ENCODE measurements at regions not wholly inside any gene's neighbourhood (a gene's known extent, or its start where the extent isn't known, plus 50 kb on each side); places are given as distances from the start of the nearest gene placed in this dataset.

GRCh38 chr18:47543080-47543479, 291.6 kb upstream of the SKOR2 start:
- TF ChIP-seq REST (IDR thresholded peaks at IDR 0.05; ENCODE audit: low read depth) = no peak
- no peak for TF ChIP-seq RAD21 (IDR thresholded peaks at IDR 0.05; ENCODE audit: low read depth)
- TF ChIP-seq TAF1 (IDR thresholded peaks at IDR 0.05; ENCODE audit: low read depth) = no peak
